Central memory CD8-positive, alpha-beta T cell (primary cell): ENCODE measurements at regions not wholly inside any gene's neighbourhood (a gene's known extent, or its start where the extent isn't known, plus 50 kb on each side); places are given as distances from the start of the nearest gene placed in this dataset.
"Not testable (repeated sequence)": the region's sequence is repeated elsewhere in the genome, so short reads cannot be mapped to it uniquely, and the experiment has no call there.

Experiments used
- ATAC-seq: fragments of 150-1000 bp; cut with Tn5 transposase; replicated peaks from 2 replicates; pipeline ENCODE4 v1.10.0; 2022; ENCODE audit warnings: mild to moderate bottlenecking, moderate FRiP score, moderate number of reproducible peaks; ENCODE audit not compliant: poor library complexity, severe bottlenecking; ENCODE audit errors: extremely low read depth
- DNase-seq, 2 donors: peaks; one replicate each; pipeline ENCODE4 v3.0.0; 2021; ENCODE audit warnings: low spot score in 2 of 2
- H3K27ac Mint-ChIP-seq: one replicate; pipeline ENCODE4 v1.8.0; 2022; ENCODE audit warnings: low read depth, mild to moderate bottlenecking, moderate library complexity, mixed read lengths
- H3K27me3 Mint-ChIP-seq: one replicate; pipeline ENCODE4 v1.8.0; 2022; ENCODE audit warnings: mixed read lengths
- H3K36me3 Mint-ChIP-seq: one replicate; pipeline ENCODE4 v1.8.0; 2022; ENCODE audit warnings: mild to moderate bottlenecking, moderate library complexity, mixed read lengths; ENCODE audit not compliant: insufficient read depth
- H3K4me1 Mint-ChIP-seq: one replicate; pipeline ENCODE4 v1.8.0; 2022; ENCODE audit warnings: mixed read lengths
- H3K4me3 Mint-ChIP-seq: one replicate; pipeline ENCODE4 v1.8.0; 2022; ENCODE audit warnings: mild to moderate bottlenecking, moderate library complexity, mixed read lengths
- H3K9me3 Mint-ChIP-seq: one replicate; pipeline ENCODE4 v1.8.0; 2022; ENCODE audit warnings: mixed read lengths

- not testable (repeated sequence) for H3K27me3 Mint-ChIP-seq, H3K9me3 Mint-ChIP-seq, H3K4me1 Mint-ChIP-seq, DNase-seq, ATAC-seq, H3K27ac Mint-ChIP-seq, H3K36me3 Mint-ChIP-seq, H3K4me3 Mint-ChIP-seq
Observed at GRCh38 chr3:78108269-78108961, 1068.5 kb downstream of the ROBO2 start.

GRCh38 chr3:78112291-78113010, 1072.6 kb downstream of the ROBO2 start:
- Mint-ChIP-seq H3K27me3 (no peaks in the 10 kb centered on the region), H3K4me1 (no peaks in the 10 kb centered on the region), H3K36me3 (peaks cover 2% of the 10 kb centered on the region), H3K4me3 (no peak overlapping the region), H3K27ac (no peak overlapping the region), H3K9me3 (peaks cover 6% of the 10 kb centered on the region)
- DNase-seq: no peak
- no peak for ATAC-seq

GRCh38 chr3:78115983-78116382, 1076.1 kb downstream of the ROBO2 start:
- Mint-ChIP-seq H3K27me3 (no peaks in the 10 kb centered on the region), H3K27ac (no peak overlapping the region), H3K4me3 (no peak overlapping the region), H3K36me3 (peaks cover 2% of the 10 kb centered on the region), H3K9me3 (peaks cover 6% of the 10 kb centered on the region), H3K4me1 (no peaks in the 10 kb centered on the region)
- no peak for DNase-seq
- ATAC-seq: no peak

- H3K36me3 Mint-ChIP-seq: peaks cover 2% of the 10 kb centered on the region
Observed at GRCh38 chr3:78116874-78117273, 1077.0 kb downstream of the ROBO2 start.

GRCh38 chr3:78123058-78123457, 1083.2 kb downstream of the ROBO2 start:
- no peak for ATAC-seq
- Mint-ChIP-seq H3K4me3 (no peak overlapping the region), H3K36me3 (no peaks in the 10 kb centered on the region), H3K27me3 (no peaks in the 10 kb centered on the region), H3K27ac (no peak overlapping the region), H3K4me1 (no peaks in the 10 kb centered on the region), H3K9me3 (peaks cover 25% of the 10 kb centered on the region)
- no peak for DNase-seq

More at GRCh38 chr3:78116874-78117273, 1077.0 kb downstream of the ROBO2 start:
- no peak for DNase-seq
- no peak overlapping the region for H3K27ac Mint-ChIP-seq
- ATAC-seq: no peak
- H3K4me1 Mint-ChIP-seq: no peaks in the 10 kb centered on the region
- peaks cover 6% of the 10 kb centered on the region for H3K9me3 Mint-ChIP-seq
- H3K4me3 Mint-ChIP-seq: no peak overlapping the region
- no peaks in the 10 kb centered on the region for H3K27me3 Mint-ChIP-seq

- Mint-ChIP-seq H3K27me3 (no peaks in the 10 kb centered on the region), H3K36me3 (no peaks in the 10 kb centered on the region), H3K9me3 (peaks cover 41% of the 10 kb centered on the region), H3K4me1 (no peaks in the 10 kb centered on the region), H3K27ac (no peak overlapping the region), H3K4me3 (no peak overlapping the region)
- DNase-seq (no peak), ATAC-seq (no peak)
Observed at GRCh38 chr3:78129707-78130106, 1089.8 kb downstream of the ROBO2 start.

GRCh38 chr3:78130741-78131290, 1090.9 kb downstream of the ROBO2 start:
- Mint-ChIP-seq H3K27ac (no peak overlapping the region), H3K9me3 (peaks cover 30% of the 10 kb centered on the region), H3K27me3 (no peaks in the 10 kb centered on the region), H3K36me3 (no peaks in the 10 kb centered on the region), H3K4me1 (no peaks in the 10 kb centered on the region), H3K4me3 (no peak overlapping the region)
- DNase-seq (no peak), ATAC-seq (no peak)

GRCh38 chr3:78134496-78134895, 1094.6 kb downstream of the ROBO2 start:
- ATAC-seq (no peak), DNase-seq (no peak)
- H3K4me3 Mint-ChIP-seq: no peak overlapping the region
- no peaks in the 10 kb centered on the region for H3K4me1 Mint-ChIP-seq
- no peak overlapping the region for H3K27ac Mint-ChIP-seq
- peaks cover 26% of the 10 kb centered on the region for H3K9me3 Mint-ChIP-seq
- H3K36me3 Mint-ChIP-seq: no peaks in the 10 kb centered on the region
- no peaks in the 10 kb centered on the region for H3K27me3 Mint-ChIP-seq

GRCh38 chr3:78139166-78139565, 1099.3 kb downstream of the ROBO2 start:
- H3K36me3 Mint-ChIP-seq: peaks cover 2% of the 10 kb centered on the region

GRCh38 chr3:78140274-78140673, 1100.4 kb downstream of the ROBO2 start:
- H3K36me3 Mint-ChIP-seq: peaks cover 2% of the 10 kb centered on the region
- ATAC-seq (no peak), DNase-seq (no peak)
- peaks cover 43% of the 10 kb centered on the region for H3K9me3 Mint-ChIP-seq
- H3K4me3 Mint-ChIP-seq: no peak overlapping the region
- no peaks in the 10 kb centered on the region for H3K27me3 Mint-ChIP-seq
- H3K4me1 Mint-ChIP-seq: no peaks in the 10 kb centered on the region
- H3K27ac Mint-ChIP-seq: no peak overlapping the region

More at GRCh38 chr3:78139166-78139565, 1099.3 kb downstream of the ROBO2 start:
- DNase-seq (no peak), ATAC-seq (no peak)
- H3K27ac Mint-ChIP-seq: no peak overlapping the region
- no peaks in the 10 kb centered on the region for H3K27me3 Mint-ChIP-seq
- H3K4me3 Mint-ChIP-seq: no peak overlapping the region
- peaks cover 38% of the 10 kb centered on the region for H3K9me3 Mint-ChIP-seq
- H3K4me1 Mint-ChIP-seq: no peaks in the 10 kb centered on the region

- no peaks in the 10 kb centered on the region for H3K27me3 Mint-ChIP-seq
- H3K9me3 Mint-ChIP-seq: peaks cover 49% of the 10 kb centered on the region
- no peak overlapping the region for H3K27ac Mint-ChIP-seq
- no peak overlapping the region for H3K4me3 Mint-ChIP-seq
- DNase-seq: no peak
- no peaks in the 10 kb centered on the region for H3K4me1 Mint-ChIP-seq
- H3K36me3 Mint-ChIP-seq: peaks cover 2% of the 10 kb centered on the region
- no peak for ATAC-seq
Observed at GRCh38 chr3:78140866-78141265, 1101.0 kb downstream of the ROBO2 start.

- DNase-seq: no peak
Observed at GRCh38 chr3:78141269-78141668, 1101.4 kb downstream of the ROBO2 start.

GRCh38 chr3:78143000-78143399, 1103.1 kb downstream of the ROBO2 start:
- H3K4me1 Mint-ChIP-seq: no peaks in the 10 kb centered on the region
- no peak overlapping the region for H3K27ac Mint-ChIP-seq
- H3K36me3 Mint-ChIP-seq: peaks cover 2% of the 10 kb centered on the region
- H3K4me3 Mint-ChIP-seq: no peak overlapping the region
- DNase-seq (no peak), ATAC-seq (no peak)
- H3K9me3 Mint-ChIP-seq: peaks cover 48% of the 10 kb centered on the region
- no peaks in the 10 kb centered on the region for H3K27me3 Mint-ChIP-seq

More at GRCh38 chr3:78141269-78141668, 1101.4 kb downstream of the ROBO2 start:
- Mint-ChIP-seq H3K27me3 (no peaks in the 10 kb centered on the region), H3K4me1 (no peaks in the 10 kb centered on the region), H3K36me3 (peaks cover 2% of the 10 kb centered on the region), H3K27ac (no peak overlapping the region), H3K4me3 (no peak overlapping the region), H3K9me3 (peaks cover 52% of the 10 kb centered on the region)
- no peak for ATAC-seq
